Vagina (tissue), 2 donors: ENCODE measurements at regions not wholly inside any gene's neighbourhood (a gene's known extent, or its start where the extent isn't known, plus 50 kb on each side); places are given as distances from the start of the nearest gene placed in this dataset.

Experiments
- DNase-seq, 2 donors: peaks; one replicate each; pipeline ENCODE4 v3.0.0-alpha.2; 2017; ENCODE audit errors: extremely low spot score in 2 of 2
- H3K27ac ChIP-seq: fragments of 200-600 bp; sonication (generic); one replicate; pipeline ENCODE4 v1.5.1; 2019
- H3K27me3 ChIP-seq: fragments of 200-600 bp; sonication (generic); one replicate; pipeline ENCODE4 v1.5.1; 2019
- H3K36me3 ChIP-seq, 2 donors: fragments of 200-600 bp; sonication (generic); one replicate each; pipeline ENCODE4 v1.5.1; 2017 to 2019
- H3K4me1 ChIP-seq: fragments of 200-600 bp; sonication (generic); one replicate; pipeline ENCODE4 v1.5.1; 2019
- H3K4me3 ChIP-seq, 2 donors: fragments of 200-600 bp; sonication (generic); 1 replicate in 1 of 2; 2 replicates in 1 of 2; pipeline ENCODE4 v1.5.1; 2016 to 2019
- H3K9me3 ChIP-seq: fragments of 200-600 bp; sonication (generic); one replicate; pipeline ENCODE4 v1.5.1; 2019
- POLR2A ChIP-seq, 2 donors: fragments of 450-650 bp; IDR thresholded peaks; one replicate each; pipeline ENCODE4 v1.6.1; 2017; ENCODE audit warnings: antibody characterized with exemption in 2 of 2, mild to moderate bottlenecking in 2 of 2, moderate library complexity in 2 of 2
- POLR2AphosphoS5 ChIP-seq, 2 donors: sonication (generic); formaldehyde crosslinking; IDR thresholded peaks; one replicate each; pipeline ENCODE4 v1.9.0; 2017; ENCODE audit warnings: antibody characterized with exemption in 2 of 2, mild to moderate bottlenecking in 2 of 2, low read depth in 1 of 2; ENCODE audit not compliant: insufficient read depth in 1 of 2
- intact Hi-C: fragments of 100-400 bp; cut with DNase I; formaldehyde crosslinking; loops from one replicate; pipeline ENCODE4 v1.15.1; 2023
- TF ChIP-seq, protein P1 (sequence below), 3 experiments: fragments of 450-650 bp in 2 of 3; fragments of 200-600 bp in 1 of 3; sonication (generic) in 1 of 3; IDR thresholded peaks; one replicate each; pipeline ENCODE4 v1.5.1; 2017 to 2019; ENCODE audit warnings: antibody characterized with exemption in 3 of 3, mild to moderate bottlenecking in 2 of 3, moderate library complexity in 2 of 3

DNA sequence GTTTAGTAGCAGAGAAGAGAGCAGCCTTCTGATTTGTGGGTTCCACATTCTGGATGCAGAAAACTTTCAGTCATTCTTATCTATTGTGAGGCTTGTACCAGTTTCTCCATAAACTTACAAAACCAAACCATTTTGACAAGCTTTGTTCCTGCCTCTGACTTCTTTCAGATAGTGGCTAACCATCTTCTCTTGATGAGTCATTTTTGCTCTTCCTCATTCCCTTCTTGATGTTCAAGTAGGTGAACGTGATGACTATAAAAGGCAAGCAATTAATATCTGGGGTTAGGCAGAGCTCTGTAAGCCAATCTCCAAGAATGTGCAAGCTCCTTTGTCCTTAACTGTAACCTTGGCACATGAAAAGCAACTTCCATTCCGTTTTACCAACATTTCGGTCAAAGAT lies 2083.1 kb upstream of the PIK3C3 start:
- no peaks in the 10 kb centered on the region for H3K9me3 ChIP-seq
- H3K27ac ChIP-seq = no peak overlapping the region
- no peaks in the 10 kb centered on the region for H3K4me1 ChIP-seq
- intact Hi-C loops = no loop called here
- no peak for TF ChIP-seq POLR2A (IDR thresholded peaks at IDR 0.05)
- TF ChIP-seq, protein P1, sequence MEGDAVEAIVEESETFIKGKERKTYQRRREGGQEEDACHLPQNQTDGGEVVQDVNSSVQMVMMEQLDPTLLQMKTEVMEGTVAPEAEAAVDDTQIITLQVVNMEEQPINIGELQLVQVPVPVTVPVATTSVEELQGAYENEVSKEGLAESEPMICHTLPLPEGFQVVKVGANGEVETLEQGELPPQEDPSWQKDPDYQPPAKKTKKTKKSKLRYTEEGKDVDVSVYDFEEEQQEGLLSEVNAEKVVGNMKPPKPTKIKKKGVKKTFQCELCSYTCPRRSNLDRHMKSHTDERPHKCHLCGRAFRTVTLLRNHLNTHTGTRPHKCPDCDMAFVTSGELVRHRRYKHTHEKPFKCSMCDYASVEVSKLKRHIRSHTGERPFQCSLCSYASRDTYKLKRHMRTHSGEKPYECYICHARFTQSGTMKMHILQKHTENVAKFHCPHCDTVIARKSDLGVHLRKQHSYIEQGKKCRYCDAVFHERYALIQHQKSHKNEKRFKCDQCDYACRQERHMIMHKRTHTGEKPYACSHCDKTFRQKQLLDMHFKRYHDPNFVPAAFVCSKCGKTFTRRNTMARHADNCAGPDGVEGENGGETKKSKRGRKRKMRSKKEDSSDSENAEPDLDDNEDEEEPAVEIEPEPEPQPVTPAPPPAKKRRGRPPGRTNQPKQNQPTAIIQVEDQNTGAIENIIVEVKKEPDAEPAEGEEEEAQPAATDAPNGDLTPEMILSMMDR (IDR thresholded peaks at IDR 0.05) = no peak
- TF ChIP-seq POLR2AphosphoS5 (IDR thresholded peaks at IDR 0.05; ENCODE audit: insufficient read depth in 1 of 2, low read depth in 1 of 2) = no peak
- no peak for DNase-seq
- H3K36me3 ChIP-seq = no peaks in the 10 kb centered on the region
- no peak overlapping the region for H3K4me3 ChIP-seq
- H3K27me3 ChIP-seq = no peaks in the 10 kb centered on the region

DNA sequence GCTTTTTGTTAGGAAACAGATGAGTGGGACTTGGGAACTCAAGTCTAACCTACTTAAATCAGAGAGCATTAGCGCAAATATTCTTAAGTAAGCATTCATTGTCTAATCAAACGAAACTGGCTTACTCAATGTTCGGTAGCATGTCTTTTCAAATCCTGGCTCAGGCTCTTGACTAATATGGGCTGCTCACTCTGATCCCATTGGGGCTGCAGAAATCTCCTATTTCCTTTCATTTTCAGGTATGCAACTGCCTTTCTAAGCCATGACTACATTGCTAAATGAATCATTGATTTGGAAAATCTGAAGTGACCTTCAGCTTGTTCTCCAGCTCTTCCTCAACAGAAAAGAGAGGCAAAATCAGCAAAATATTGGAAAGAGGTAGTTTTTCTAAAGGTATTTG lies 2084.4 kb upstream of the PIK3C3 start:
- DNase-seq = no peak
- Histone ChIP-seq H3K4me1 (no peaks in the 10 kb centered on the region), H3K27ac (no peak overlapping the region), H3K9me3 (no peaks in the 10 kb centered on the region), H3K36me3 (no peaks in the 10 kb centered on the region), H3K27me3 (no peaks in the 10 kb centered on the region), H3K4me3 (no peak overlapping the region)
- intact Hi-C loops = no loop called here
- TF ChIP-seq, protein P1 (IDR thresholded peaks at IDR 0.05) = no peak
- TF ChIP-seq POLR2A (IDR thresholded peaks at IDR 0.05) = no peak
- no peak for TF ChIP-seq POLR2AphosphoS5 (IDR thresholded peaks at IDR 0.05; ENCODE audit: insufficient read depth in 1 of 2, low read depth in 1 of 2)

DNA sequence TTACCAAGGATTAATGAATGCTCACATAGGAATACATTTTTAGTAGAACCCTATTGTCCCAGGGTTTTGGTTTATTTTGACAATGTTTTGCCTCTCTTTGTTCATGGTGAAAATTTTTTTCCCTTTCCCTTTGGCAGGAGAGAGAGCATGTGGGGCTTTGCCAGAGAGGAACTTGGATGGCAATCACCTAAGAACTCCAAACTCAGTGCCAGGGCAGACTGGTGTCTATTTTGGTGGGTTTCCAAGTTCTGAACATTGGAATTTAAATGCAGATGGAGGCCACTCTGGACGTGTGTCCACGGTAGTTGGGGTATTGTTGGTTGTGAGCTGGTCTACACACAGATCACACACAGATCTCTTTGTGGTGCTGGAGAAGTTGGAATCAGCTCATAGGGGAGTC lies 2091.1 kb upstream of the PIK3C3 start:
- no peaks in the 10 kb centered on the region for H3K9me3 ChIP-seq
- no peaks in the 10 kb centered on the region for H3K27me3 ChIP-seq
- H3K4me1 ChIP-seq = no peaks in the 10 kb centered on the region
- no peak for DNase-seq
- H3K4me3 ChIP-seq = no peak overlapping the region
- intact Hi-C loops = no loop called here
- no peaks in the 10 kb centered on the region for H3K36me3 ChIP-seq
- no peak overlapping the region for H3K27ac ChIP-seq
- TF ChIP-seq POLR2A (IDR thresholded peaks at IDR 0.05) = no peak
- no peak for TF ChIP-seq POLR2AphosphoS5 (IDR thresholded peaks at IDR 0.05; ENCODE audit: insufficient read depth in 1 of 2, low read depth in 1 of 2)
- TF ChIP-seq, protein P1 (IDR thresholded peaks at IDR 0.05) = no peak

DNA sequence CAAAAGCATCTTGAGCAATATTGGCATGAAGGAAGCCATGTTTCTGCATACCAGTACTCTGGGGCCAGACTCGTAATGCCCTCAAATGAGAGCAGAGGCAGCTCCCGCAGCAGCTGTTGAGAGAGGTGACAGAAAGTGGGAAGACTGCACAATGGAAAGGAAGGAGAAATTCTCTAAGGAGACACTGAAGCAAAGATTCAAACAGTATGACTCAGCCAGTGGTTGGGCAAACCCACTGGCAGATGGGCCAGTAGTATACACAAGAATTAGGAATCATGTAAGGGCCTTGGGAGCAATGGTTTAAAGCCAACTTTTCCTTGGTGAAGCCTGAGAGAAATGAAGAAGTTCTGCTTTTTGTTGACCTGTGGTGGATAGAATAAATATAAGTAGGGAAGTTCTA lies 2092.7 kb upstream of the PIK3C3 start:
- intact Hi-C loops = no loop called here
- no peak for DNase-seq
- H3K36me3 ChIP-seq = no peaks in the 10 kb centered on the region
- H3K27ac ChIP-seq = no peak overlapping the region
- H3K4me3 ChIP-seq = no peak overlapping the region
- no peak for TF ChIP-seq POLR2AphosphoS5 (IDR thresholded peaks at IDR 0.05; ENCODE audit: insufficient read depth in 1 of 2, low read depth in 1 of 2)
- TF ChIP-seq POLR2A (IDR thresholded peaks at IDR 0.05) = no peak
- TF ChIP-seq, protein P1 (IDR thresholded peaks at IDR 0.05) = no peak
- H3K9me3 ChIP-seq = no peaks in the 10 kb centered on the region
- H3K4me1 ChIP-seq = no peaks in the 10 kb centered on the region
- H3K27me3 ChIP-seq = no peaks in the 10 kb centered on the region

DNA sequence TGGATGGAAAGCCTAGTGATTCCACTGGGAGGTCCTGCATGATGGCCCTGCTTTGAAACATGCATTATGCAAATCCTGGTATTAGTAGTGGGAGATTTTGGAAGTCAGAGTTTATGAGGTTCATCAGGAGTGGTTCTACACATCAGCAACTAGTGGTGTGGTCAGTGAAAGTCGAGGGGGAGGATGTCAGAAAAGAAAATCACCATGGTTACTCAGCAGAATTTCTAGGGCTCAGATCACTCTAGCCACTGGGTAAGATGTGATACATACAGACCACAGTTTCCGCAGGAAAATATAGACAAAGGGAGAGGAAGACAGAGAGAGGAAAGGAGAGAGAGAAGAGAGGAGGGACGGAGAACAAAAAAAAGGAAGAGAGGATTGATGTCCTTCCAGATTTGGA lies 2100.7 kb upstream of the PIK3C3 start:
- Histone ChIP-seq H3K36me3 (no peaks in the 10 kb centered on the region), H3K27me3 (no peaks in the 10 kb centered on the region), H3K4me1 (no peaks in the 10 kb centered on the region), H3K4me3 (no peak overlapping the region), H3K27ac (no peak overlapping the region), H3K9me3 (no peaks in the 10 kb centered on the region)
- TF ChIP-seq, protein P1 (IDR thresholded peaks at IDR 0.05) = no peak
- no peak for TF ChIP-seq POLR2A (IDR thresholded peaks at IDR 0.05)
- TF ChIP-seq POLR2AphosphoS5 (IDR thresholded peaks at IDR 0.05; ENCODE audit: insufficient read depth in 1 of 2, low read depth in 1 of 2) = no peak
- no peak for DNase-seq
- intact Hi-C loops = no loop called here
